HG02623 (cell line): ENCODE measurements at regions not wholly inside any gene's neighbourhood (a gene's known extent, or its start where the extent isn't known, plus 50 kb on each side); places are given as distances from the start of the nearest gene placed in this dataset.

ENCODE experiments used
- ATAC-seq: cut with Tn5 transposase; IDR thresholded peaks from one replicate; pipeline ENCODE4 v1.9.1; 2021; ENCODE audit warnings: moderate library complexity; ENCODE audit not compliant: unreplicated experiment

DNA sequence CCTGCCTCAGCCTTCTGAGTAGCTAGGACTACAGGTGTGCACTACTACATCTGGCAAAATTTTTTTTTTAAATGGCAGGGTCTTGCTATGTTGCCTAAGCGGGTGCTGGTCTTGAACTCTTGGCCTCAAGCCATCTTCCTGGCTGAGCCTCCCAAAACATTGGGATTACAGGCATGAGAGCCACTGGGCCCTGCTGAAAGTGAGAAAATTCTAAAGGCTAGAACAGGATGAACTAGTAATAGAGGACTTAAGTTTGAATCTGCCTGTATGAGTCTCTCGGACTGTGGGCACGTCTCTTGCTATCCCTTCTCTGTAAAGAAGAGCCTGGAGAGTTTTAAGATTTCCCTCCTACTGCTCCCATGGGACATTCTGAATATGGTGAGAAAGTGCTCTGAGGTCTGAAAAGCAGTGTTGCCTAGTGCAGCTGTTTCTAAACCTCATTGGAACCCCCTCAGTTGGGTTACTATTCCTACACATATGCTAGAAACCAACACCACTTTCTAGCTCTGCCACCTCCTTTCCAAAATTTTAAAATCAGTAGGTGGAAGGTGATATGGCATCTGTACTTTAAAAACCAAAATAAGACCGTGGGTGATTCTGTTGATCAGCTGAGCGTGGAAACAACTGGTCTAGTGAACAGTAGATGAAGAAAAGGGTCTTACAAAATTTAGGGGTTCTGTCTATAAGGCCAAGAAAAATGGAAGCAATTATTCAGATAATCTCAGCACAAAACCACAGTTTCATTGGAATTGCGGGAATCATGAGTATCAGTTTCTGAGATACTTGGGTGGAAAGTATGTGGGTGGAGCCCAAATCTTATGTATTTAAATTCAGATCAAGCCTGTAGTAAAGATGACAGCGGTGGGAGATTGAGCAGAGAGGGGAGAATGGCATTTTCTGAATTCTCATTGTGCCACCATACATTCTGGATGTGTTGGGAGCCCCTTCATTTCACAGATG lies 259.8 kb upstream of the CXCR4 start:
- no peak for ATAC-seq

DNA sequence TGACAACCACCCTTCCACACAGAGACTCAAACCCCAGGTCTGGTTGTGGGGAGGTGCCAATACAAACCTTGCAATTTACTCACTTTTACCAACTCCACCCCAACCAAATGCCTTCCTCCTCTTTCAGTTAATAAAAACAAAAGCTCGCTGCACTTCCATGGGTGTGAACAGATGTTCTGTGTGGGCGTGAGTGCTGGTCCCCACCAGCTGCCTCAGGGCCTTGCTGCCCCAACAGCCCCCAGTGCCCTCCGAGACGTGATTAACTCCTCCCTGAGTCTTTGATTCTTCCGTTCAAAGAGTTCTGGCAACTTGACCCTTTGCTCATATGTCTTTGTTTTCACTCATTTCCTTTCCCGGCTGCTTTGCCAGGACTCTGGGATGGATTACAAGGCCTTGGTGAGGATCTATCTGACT lies 258.9 kb upstream of the CXCR4 start:
- no peak for ATAC-seq

DNA sequence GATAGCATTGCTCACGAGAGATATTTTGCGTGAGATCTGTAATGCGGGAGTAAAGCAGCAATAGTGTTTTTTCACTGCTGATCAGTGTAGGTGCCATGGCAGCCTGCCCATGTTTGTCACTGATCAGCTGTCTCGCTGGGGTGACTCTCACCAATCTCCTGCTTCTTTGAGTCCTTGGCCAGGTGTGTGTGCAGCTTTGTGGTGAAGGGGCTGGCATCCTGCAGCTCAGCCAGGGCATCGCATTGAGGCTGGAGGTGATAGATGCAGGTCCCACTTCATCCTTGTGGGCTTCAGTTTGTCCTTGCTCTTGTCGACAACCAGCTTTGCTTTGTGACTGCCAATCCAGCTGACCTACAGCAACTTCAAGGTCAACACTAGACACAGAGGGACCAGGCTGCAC lies 258.3 kb upstream of the CXCR4 start:
- no peak for ATAC-seq

DNA sequence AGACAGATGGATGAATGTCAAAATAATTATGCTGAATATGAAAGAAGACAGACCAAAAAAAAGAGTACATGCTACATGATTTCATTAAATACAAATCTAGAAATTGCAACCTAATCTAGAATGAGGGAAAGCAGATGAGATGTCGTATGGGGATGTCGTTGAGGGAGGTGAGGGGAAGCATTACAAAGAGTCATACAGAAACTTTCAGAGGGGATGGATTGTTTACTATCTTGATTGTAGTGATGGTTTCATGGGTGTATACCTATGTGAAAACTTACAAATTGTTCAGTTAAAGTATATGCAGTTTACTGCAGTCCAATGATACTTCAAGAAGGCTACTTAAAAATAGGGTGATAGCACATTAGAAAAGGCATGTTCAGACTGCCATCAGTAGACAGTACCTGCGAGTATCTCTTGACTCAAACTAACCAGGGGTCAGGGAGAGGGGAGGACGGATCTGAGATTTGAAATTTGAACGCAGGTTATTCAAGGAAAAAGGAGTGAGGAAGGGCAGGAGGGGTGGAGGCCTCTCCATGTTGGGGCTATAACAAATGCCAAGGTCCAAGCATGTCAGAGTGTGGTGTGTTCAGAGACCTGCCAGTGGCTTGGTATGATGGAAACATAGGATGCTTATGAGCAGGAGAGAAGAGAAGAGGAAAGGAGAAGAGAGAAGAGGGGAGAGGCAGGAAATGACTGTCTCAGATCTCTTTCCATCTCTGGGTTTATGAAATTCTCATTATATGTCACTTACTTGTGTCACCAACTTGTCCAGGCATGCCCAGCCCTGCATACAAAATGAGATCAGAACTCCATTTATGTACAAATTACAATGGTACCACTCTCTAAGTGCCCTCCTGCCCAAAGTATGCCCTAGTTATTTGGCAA lies 257.3 kb upstream of the CXCR4 start:
- peak; percentile 54 for ATAC-seq

GRCh38 chr2:136373841-136374240 lies 255.9 kb upstream of the CXCR4 start:
- ATAC-seq: no peak

DNA sequence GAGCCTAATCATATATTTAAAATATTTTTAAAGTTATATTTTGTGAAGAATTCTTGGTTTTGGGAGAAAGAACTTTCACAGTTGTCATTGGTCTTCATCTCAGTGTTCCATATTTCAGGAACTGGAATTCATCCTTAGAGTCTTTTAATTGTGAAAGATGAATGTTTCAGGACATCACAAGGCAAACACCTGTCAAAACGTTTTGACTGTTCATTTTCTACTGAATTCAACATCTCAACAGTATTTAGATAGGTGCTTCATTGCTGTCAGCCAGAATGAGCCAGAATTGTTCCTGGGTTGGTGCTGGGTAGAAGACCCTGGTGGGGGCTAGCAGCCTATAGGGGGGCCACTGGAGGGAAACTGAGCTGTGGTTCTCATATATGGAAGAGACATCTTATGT lies 255.1 kb upstream of the CXCR4 start:
- ATAC-seq: no peak

GRCh38 chr2:136363900-136364299 lies 246.0 kb upstream of the CXCR4 start:
- no peak for ATAC-seq

GRCh38 chr2:136363470-136363869 lies 245.5 kb upstream of the CXCR4 start:
- ATAC-seq: no peak

DNA sequence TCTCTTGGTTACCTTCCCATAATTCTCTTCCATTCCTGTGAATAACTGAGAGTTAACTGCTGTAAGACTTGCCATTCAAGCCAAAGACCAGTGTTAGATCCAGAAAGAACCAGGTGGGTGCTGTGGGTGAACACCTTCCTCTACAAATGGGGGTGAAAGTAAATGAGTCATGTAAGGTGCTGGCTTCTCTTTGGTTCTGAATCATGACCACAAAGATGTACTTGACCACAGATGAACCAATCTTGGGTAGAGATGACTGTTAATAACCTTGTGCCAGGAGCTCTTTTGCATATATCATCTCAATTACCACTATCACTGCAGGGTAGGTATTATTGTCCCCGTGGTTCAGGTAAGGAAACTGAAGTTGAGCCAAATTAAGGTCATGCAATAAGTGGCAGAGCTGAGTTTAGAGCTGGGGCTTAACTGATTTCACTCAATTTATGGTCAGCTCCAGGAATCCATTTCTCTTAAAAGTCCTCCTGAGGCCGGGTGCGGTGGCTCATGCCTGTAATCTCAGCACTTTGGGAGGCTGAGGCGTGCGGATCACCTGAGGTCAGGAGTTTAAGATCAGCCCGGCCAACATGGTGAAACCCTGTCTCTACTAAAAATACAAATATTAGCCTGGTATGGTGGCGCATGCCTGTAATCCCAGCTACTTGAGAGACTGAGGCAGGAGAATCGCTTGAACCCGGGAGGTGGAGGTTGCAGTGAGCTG lies 244.9 kb upstream of the CXCR4 start:
- peak; percentile 93 for ATAC-seq

DNA sequence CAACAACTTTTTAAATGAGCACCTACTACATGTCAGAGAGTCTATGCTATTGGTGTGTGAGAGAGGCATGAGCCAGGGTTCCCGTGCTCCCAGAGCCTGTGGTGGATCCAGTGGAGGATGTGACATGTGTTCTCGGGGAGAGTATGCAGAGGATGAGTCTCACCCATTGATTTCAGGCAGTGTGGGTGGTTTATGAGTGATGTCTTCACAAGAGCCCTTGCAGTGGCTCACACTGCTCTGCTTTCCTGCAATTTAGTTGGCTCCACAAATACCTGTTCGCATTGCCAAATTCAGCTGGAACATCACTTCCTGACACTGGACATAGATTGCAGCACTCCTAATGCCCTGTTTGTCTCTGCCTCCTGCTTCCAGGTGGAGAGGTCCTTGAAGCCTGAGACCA lies 243.6 kb upstream of the CXCR4 start:
- ATAC-seq: no peak

DNA sequence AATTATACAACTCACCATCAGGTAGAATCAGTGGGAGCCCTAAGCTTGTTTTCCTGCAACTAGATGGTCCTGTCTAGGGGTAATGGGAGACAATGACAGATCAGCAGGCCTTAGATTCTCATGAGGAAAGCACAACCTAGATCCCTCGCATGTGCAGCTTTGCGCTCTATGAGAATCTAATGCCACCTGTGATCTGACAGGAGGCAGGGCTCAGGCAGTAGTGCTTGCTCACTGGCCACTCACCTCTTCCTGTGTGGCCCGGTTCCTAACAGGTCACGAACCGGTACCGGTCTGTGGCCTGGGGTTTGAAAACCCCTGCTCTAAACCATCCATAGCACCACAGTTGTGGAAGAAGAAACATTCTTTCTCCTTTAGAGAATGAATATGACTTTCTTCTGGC lies 242.8 kb upstream of the CXCR4 start:
- ATAC-seq: no peak

GRCh38 chr2:136359121-136359965 lies 241.4 kb upstream of the CXCR4 start:
- ATAC-seq: no peak

DNA sequence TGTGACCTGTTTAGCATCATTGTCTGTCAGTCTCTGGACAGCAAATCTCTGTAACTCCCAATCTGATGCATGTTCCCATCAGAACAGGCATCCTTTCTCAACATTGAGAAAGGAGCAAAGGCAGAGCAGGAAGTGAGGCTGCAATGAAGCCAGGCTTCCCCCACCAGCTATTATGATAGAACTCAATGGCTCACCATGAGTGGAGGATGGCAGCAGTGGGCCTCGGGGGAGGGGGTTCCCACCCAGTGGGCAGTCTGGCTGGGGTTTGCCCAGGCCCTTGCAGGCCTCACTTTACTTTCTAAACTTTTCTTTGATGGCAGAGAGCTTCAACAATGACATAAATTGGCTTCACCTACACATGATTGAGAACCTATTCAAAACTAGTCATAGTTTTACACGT lies 240.6 kb upstream of the CXCR4 start:
- no peak for ATAC-seq

DNA sequence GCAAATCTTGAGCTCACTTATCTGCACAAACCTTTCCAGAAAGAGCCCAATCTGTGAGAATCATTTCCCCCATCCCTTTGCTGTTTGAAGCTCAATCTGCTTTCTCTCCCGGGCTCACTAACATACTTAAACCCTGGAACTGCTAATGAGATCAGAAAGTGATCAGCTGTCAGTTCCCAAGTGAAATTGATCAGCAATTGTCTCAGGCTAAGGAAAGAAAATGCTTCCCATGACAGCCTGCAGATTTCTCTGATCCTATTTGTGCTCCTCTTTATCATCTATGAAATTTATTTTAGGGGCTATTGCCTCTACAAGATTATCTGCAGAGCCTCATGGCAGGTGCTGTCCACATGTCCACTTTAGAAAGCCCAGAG lies 239.0 kb upstream of the CXCR4 start:
- ATAC-seq: no peak

DNA sequence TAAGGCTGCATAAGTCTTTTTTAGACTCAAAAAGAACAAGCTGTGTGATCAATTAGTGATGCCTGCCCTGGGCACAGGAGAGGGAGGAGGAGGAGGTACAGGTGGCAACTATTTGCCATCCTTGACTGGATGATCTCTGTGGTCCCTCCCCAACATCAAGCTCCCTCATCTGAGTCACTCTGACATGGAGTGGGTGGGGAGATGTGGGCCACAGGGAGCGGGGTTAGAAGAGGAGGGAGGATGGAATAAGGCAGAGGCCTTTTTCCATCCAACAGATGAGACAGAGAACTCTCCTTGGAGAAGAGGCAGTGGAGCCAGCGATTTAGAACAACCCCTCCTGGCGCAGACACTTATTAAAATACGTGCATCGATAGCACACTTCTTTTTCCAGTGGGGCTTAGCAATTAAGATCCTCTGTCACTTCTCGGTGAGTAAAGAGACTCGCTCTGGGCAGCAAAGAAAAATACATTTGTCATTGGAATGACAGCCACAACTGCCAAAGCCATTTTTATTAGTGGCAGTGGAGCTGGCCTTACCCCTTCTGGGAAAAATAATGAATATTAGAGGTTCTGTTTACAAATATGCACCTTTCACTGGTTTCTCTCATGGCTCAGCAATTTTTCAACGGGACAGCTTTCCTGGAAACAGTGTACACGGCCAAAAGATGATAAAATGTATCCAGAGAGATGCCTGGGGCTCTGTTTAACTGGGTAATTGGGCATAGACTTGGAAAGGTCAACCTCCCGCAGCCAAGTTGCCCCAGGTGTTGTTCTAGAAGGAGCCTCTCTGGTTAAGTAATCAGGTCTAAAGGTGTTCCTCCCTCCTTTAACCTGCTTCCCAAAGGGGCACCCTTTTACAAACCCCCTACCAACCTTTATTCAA lies 238.4 kb upstream of the CXCR4 start:
- ATAC-seq: no peak

- no peak for ATAC-seq
These were observed 233.7 kb upstream of the CXCR4 start for GRCh38 chr2:136351684-136352083.

- ATAC-seq: no peak
These were observed 230.0 kb upstream of the CXCR4 start for GRCh38 chr2:136347981-136348380.

GRCh38 chr2:136344339-136344738 lies 226.4 kb upstream of the CXCR4 start:
- ATAC-seq: no peak

DNA sequence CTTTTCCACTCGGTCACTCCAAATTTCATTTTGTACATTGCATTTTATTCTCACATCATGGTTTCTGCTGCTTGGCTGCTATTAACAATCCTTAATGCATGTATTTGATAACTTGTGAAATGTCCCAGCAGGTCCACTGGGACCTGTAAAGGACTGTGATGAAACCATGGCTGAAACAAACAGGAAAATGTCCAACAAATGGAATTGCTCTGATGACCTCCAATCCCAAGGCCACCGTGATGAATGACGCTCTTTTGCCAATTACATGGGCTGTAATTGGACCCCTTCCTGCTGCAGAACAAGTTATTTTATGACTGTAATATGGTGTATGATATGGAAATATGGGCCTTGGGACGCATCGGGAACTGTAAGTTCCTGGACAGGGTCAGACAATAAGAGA lies 224.2 kb upstream of the CXCR4 start:
- ATAC-seq: no peak
